SK-N-MC (cell line): ENCODE measurements at regions not wholly inside any gene's neighbourhood (a gene's known extent, or its start where the extent isn't known, plus 50 kb on each side); places are given as distances from the start of the nearest gene placed in this dataset.

Experiments used
- EZH2 ChIP-seq: fragments of 200-600 bp; sonication (generic); IDR thresholded peaks from one replicate; pipeline ENCODE4 v1.6.1; 2017; ENCODE audit warnings: antibody characterized with exemption
- POLR2AphosphoS5 ChIP-seq: IDR thresholded peaks from 2 replicates; pipeline ENCODE4 v1.6.1; 2012; ENCODE audit warnings: mild to moderate bottlenecking, low read depth, low read length, borderline replicate concordance

DNA sequence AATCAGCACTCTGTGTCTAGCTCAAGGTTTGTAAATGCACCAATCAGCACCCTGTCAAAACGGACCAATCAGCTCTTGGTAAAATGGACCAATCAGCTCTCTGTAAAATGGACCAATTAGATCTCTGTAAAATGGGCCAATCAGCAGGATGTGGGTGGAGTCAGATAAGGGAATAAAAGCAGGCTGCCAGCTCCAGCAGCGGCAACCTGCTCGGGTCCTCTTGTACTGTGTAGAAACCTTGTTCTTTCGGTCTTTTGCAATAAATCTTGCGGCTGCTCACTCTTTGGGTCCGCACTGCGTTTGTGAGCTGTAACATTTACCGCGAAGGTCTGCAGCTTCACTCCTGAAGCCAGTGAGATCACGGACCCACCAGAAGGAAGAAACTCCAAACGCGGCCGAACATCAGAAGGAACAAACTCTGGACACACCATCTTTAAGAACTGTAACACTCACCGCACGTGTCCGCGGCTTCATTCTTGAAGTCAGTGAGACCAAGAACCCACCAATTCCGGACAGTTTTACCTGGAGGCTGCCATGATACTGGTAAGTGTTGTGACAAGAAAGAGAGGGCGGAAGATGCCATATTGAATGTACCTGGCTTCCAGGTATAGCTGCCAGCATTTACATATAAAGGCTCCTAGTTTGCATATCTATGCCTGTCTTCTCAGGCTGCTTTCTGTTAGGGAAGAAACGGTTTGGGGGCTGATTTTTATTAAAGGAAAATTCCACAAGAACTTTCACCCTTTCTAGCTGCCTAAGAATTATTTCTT, 758.5 kb upstream of the CTNND2 start:
- TF ChIP-seq POLR2AphosphoS5 (no peak), EZH2 (no peak)
